Endodermal cell (in vitro differentiated cells): ENCODE measurements at regions not wholly inside any gene's neighbourhood (a gene's known extent, or its start where the extent isn't known, plus 50 kb on each side); places are given as distances from the start of the nearest gene placed in this dataset.
"Not testable (repeated sequence)": the region's sequence is repeated elsewhere in the genome, so short reads cannot be mapped to it uniquely, and the experiment has no call there.

Source experiments
- DNase-seq: peaks from one replicate; pipeline ENCODE4 v3.0.0-alpha.2; 2017
- H3K27ac ChIP-seq: 2 replicates; pipeline ENCODE4 v1.5.1; 2013; ENCODE audit warnings: mild to moderate bottlenecking, low read depth, low read length, moderate library complexity
- H3K27me3 ChIP-seq: 2 replicates; pipeline ENCODE4 v1.6.1; 2013; ENCODE audit warnings: mild to moderate bottlenecking, low read length, moderate library complexity; ENCODE audit not compliant: insufficient read depth, control insufficient read depth, poor library complexity, severe bottlenecking
- H3K36me3 ChIP-seq: 2 replicates; pipeline ENCODE4 v1.7.0; 2013; ENCODE audit warnings: mild to moderate bottlenecking, low read length, moderate library complexity; ENCODE audit not compliant: control insufficient read depth, insufficient read depth
- H3K4me1 ChIP-seq: one replicate; pipeline ENCODE4 v1.7.0; 2013; ENCODE audit warnings: low read length; ENCODE audit not compliant: control insufficient read depth, insufficient read depth
- H3K4me3 ChIP-seq: 2 replicates; pipeline ENCODE4 v1.5.1; 2013; ENCODE audit warnings: mild to moderate bottlenecking, low read length, moderate library complexity
- H3K9ac ChIP-seq: 2 replicates; pipeline ENCODE4 v1.6.1; 2013; ENCODE audit warnings: mild to moderate bottlenecking, low read length, moderate library complexity; ENCODE audit not compliant: poor library complexity, severe bottlenecking; ENCODE audit errors: extremely low read depth
- H3K9me3 ChIP-seq: 2 replicates; pipeline ENCODE4 v1.6.1; 2013; ENCODE audit warnings: mild to moderate bottlenecking, low read length, moderate library complexity; ENCODE audit not compliant: control insufficient read depth
- H3K27ac Mint-ChIP-seq: 2 replicates; pipeline ENCODE4 v1.8.0; 2020; ENCODE audit warnings: mixed read lengths
- H3K27me3 Mint-ChIP-seq: 2 replicates; pipeline ENCODE4 v1.8.0; 2021; ENCODE audit warnings: mild to moderate bottlenecking, mixed read lengths; ENCODE audit not compliant: insufficient read depth
- H3K36me3 Mint-ChIP-seq: 2 replicates; pipeline ENCODE4 v1.8.0; 2020; ENCODE audit warnings: low read depth, mixed read lengths
- H3K4me1 Mint-ChIP-seq: 2 replicates; pipeline ENCODE4 v1.8.0; 2020; ENCODE audit warnings: mixed read lengths
- H3K4me3 Mint-ChIP-seq: 2 replicates; pipeline ENCODE4 v1.8.0; 2020; ENCODE audit warnings: mild to moderate bottlenecking, moderate library complexity, mixed read lengths
- H3K9me3 Mint-ChIP-seq: 2 replicates; pipeline ENCODE4 v1.8.0; 2020; ENCODE audit warnings: mild to moderate bottlenecking, mixed read lengths
- WGBS, 2 experiments: methylation state at CpG; one replicate each; pipeline versions ENCODE4 v1.1.5 to v1.1.7; 2013; ENCODE audit warnings: missing lambda C conversion rate in 2 of 2, mixed read lengths in 1 of 2; ENCODE audit not compliant: insufficient coverage in 1 of 2, insufficient read length in 1 of 2; 5-methylcytosine and 5-hydroxymethylcytosine counted together
- TF ChIP-seq, protein P1 (sequence below): fragments of 200-600 bp; sonication (generic); conservative IDR thresholded peaks from 2 replicates; pipeline ENCODE4 v1.5.0; 2021; ENCODE audit warnings: antibody characterized with exemption, mild to moderate bottlenecking

DNA sequence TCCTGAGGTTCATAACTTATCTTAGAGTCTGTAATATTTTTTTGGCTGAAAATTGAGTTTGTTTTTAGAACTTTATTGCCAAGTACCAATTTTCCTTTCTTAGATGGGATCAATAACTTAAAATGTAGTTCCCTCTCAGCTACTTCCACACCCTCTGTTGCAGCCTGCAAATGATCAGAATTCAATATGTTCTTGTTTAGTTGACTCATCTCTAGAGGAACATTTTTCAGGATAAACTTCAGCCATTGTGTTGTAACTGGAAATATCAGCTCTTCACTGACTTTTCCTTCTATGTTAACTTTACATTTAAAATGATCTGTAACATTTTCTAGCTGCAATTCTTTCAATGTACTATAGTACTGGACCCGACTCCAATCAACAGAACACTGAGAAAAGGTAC is 115.7 kb downstream of the ESM1 start:
- TF ChIP-seq, protein P1, sequence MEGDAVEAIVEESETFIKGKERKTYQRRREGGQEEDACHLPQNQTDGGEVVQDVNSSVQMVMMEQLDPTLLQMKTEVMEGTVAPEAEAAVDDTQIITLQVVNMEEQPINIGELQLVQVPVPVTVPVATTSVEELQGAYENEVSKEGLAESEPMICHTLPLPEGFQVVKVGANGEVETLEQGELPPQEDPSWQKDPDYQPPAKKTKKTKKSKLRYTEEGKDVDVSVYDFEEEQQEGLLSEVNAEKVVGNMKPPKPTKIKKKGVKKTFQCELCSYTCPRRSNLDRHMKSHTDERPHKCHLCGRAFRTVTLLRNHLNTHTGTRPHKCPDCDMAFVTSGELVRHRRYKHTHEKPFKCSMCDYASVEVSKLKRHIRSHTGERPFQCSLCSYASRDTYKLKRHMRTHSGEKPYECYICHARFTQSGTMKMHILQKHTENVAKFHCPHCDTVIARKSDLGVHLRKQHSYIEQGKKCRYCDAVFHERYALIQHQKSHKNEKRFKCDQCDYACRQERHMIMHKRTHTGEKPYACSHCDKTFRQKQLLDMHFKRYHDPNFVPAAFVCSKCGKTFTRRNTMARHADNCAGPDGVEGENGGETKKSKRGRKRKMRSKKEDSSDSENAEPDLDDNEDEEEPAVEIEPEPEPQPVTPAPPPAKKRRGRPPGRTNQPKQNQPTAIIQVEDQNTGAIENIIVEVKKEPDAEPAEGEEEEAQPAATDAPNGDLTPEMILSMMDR: no peak
- Histone ChIP-seq H3K27ac (no peak overlapping the region), H3K4me1 (no peaks in the 10 kb centered on the region), H3K9ac (no peak overlapping the region), H3K27me3 (peaks cover 62% of the 10 kb centered on the region), H3K36me3 (no peaks in the 10 kb centered on the region), H3K4me3 (no peak overlapping the region), H3K9me3 (no peaks in the 10 kb centered on the region)
- Mint-ChIP-seq H3K4me1 (peaks cover 39% of the 10 kb centered on the region), H3K4me3 (no peak overlapping the region), H3K27ac (no peak overlapping the region), H3K27me3 (peaks cover 64% of the 10 kb centered on the region), H3K36me3 (no peaks in the 10 kb centered on the region), H3K9me3 (peaks cover 7% of the 10 kb centered on the region)
- WGBS, 2 experiments: 100% methylated on average over 1 of the region's 1 CpG
- no peak for DNase-seq

DNA sequence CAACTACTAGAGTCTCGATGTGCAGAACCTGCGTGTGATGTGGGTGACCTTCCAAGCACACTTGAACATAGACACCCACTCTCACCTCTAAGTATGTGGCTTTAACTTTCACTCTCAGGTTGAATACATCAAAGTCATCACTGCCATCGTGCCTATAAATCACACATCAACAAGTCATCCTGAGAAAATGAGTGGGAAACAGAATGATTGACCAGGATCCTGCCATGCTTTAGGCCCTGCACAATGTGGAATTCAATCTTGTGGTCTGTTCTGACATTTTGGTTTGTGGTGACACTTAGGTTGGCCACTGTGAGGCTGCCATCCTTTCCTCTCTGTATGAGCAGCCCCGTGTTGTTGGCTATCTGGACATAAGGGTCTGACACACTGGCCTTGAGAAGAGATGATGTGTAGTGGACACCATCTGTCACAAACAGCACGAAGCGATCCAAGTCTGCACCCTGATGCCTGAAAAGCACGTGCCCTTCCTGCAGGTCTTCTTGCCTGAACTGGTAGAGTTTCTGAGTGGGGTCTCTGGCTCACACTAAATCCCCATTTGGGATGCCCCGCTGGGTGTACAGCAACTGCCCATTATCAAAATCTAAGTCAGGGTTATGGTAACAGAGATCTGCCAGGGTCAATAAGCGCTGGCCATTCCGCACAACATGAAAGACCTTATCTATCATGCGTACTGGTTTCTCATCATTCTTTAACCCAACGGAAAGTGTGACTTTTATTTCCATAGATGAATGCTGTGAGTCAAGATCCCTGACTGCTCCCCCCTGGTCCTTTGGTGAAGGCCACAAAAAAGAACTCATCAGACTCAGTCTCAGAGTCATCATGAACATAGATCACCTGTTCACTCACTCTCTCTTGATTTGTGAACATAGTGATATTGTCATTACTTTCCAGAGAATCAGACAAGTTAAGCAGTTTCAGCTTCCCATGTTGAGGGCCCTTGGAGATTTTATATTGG is 116.6 kb downstream of the ESM1 start:
- WGBS, 2 experiments: 89 to 96% methylated on average over 11 to 12 of the region's 12 CpGs
- Mint-ChIP-seq H3K27me3 (peaks cover 55% of the 10 kb centered on the region), H3K9me3 (peaks cover 8% of the 10 kb centered on the region), H3K4me3 (no peak overlapping the region), H3K4me1 (peaks cover 30% of the 10 kb centered on the region), H3K36me3 (no peaks in the 10 kb centered on the region), H3K27ac (no peak overlapping the region)
- H3K9me3 ChIP-seq: no peaks in the 10 kb centered on the region
- H3K36me3 ChIP-seq: no peaks in the 10 kb centered on the region
- H3K4me1 ChIP-seq: no peaks in the 10 kb centered on the region
- TF ChIP-seq, protein P1: no peak
- H3K9ac ChIP-seq: no peak overlapping the region
- no peak overlapping the region for H3K4me3 ChIP-seq
- peaks cover 53% of the 10 kb centered on the region for H3K27me3 ChIP-seq
- H3K27ac ChIP-seq: no peak overlapping the region
- no peak for DNase-seq

DNA sequence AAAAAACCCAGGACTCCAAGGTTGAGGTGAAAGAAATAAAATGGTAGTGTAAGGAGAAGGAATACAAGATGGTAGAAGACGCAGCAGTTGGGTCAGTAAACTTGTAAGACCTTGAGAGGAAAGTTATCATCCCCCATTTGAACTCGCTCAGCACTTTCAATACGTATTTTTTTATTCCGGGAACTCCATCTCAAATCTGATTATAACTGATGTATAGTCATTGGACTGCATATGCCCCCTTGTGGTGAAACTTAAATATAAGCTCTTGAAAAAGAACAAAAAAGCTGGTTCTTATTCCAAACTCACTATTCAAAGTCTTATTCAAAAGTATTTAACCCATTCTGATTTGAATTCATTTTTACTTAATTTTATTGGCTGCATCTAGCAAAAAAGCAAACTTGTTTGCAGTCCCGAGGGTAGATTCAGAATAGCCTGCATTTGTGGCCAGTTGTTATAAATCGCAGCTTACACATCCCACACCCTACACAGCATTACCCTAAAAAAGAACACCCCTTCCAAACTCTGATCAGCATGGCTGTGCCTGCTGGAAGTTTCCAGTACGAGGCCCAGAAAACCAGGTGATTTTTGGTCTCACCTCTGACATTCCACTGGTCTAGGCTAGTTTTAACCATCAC is 118.0 kb downstream of the ESM1 start:
- no peak overlapping the region for H3K4me3 ChIP-seq
- H3K27me3 ChIP-seq: peaks cover 56% of the 10 kb centered on the region
- no peak overlapping the region for H3K4me3 Mint-ChIP-seq
- DNase-seq: no peak
- peaks cover 8% of the 10 kb centered on the region for H3K9me3 Mint-ChIP-seq
- H3K36me3 ChIP-seq: no peaks in the 10 kb centered on the region
- no peaks in the 10 kb centered on the region for H3K4me1 ChIP-seq
- TF ChIP-seq, protein P1: peak; percentile 83
- H3K27me3 Mint-ChIP-seq: peaks cover 60% of the 10 kb centered on the region
- no peaks in the 10 kb centered on the region for H3K9me3 ChIP-seq
- WGBS, 2 experiments: 64 to 65% methylated on average over 2 to 7 of the region's 7 CpGs
- H3K4me1 Mint-ChIP-seq: peaks cover 16% of the 10 kb centered on the region
- no peaks in the 10 kb centered on the region for H3K36me3 Mint-ChIP-seq
- H3K27ac ChIP-seq: no peak overlapping the region
- no peak overlapping the region for H3K9ac ChIP-seq
- no peak overlapping the region for H3K27ac Mint-ChIP-seq

DNA sequence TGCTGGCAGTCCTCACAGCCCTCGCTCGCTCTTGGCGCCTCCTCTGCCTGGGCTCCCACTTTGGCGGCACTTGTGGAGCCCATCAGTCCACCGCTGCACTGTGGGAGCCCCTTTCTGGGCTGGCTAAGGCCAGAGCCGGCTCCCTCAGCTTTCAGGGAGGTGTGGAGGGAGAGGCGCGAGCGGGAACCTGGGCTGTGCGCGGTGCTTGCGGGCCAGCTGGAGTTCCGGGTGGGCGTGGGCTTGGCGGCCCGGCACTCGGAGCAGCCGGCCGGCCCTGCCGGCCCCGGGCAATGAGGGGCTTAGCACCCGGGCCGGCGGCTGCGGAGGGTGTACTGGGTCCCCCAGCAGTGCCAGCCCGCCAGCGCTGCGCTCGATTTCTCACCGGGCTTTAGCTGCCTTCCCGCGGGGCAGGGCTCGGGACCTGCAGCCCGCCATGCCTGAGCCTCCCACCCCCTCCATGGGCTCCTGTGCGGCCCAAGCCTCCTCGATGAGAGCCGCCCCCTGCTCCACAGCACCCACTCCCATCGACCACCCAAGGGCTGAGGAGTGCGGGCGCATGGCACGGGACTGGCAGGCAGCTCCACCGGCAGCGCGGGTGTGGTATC is 120.4 kb downstream of the ESM1 start:
- H3K4me1 ChIP-seq, H3K9me3 ChIP-seq, H3K36me3 ChIP-seq, H3K4me1 Mint-ChIP-seq, H3K4me3 ChIP-seq, DNase-seq, H3K4me3 Mint-ChIP-seq, H3K9me3 Mint-ChIP-seq, H3K9ac ChIP-seq, H3K36me3 Mint-ChIP-seq, H3K27ac Mint-ChIP-seq, H3K27ac ChIP-seq: not testable (repeated sequence)
- WGBS, 2 experiments: 95 to 100% methylated on average over 3 to 44 of the region's 44 CpGs
- H3K27me3 Mint-ChIP-seq: peaks cover 37% of the 10 kb centered on the region
- peaks cover 37% of the 10 kb centered on the region for H3K27me3 ChIP-seq
